Glomerular visceral epithelial cell (primary cell): ENCODE measurements at regions not wholly inside any gene's neighbourhood (a gene's known extent, or its start where the extent isn't known, plus 50 kb on each side); places are given as distances from the start of the nearest gene placed in this dataset.
A peak's percentile ranks its signal among the peaks of the same experiment; 100 is the strongest.
"Not testable (repeated sequence)": the region's sequence is repeated elsewhere in the genome, so short reads cannot be mapped to it uniquely, and the experiment has no call there.

Experiments used
- DNase-seq: peaks from one replicate; pipeline ENCODE4 v3.0.0-alpha.2; 2016; ENCODE audit errors: extremely low spot score

DNA sequence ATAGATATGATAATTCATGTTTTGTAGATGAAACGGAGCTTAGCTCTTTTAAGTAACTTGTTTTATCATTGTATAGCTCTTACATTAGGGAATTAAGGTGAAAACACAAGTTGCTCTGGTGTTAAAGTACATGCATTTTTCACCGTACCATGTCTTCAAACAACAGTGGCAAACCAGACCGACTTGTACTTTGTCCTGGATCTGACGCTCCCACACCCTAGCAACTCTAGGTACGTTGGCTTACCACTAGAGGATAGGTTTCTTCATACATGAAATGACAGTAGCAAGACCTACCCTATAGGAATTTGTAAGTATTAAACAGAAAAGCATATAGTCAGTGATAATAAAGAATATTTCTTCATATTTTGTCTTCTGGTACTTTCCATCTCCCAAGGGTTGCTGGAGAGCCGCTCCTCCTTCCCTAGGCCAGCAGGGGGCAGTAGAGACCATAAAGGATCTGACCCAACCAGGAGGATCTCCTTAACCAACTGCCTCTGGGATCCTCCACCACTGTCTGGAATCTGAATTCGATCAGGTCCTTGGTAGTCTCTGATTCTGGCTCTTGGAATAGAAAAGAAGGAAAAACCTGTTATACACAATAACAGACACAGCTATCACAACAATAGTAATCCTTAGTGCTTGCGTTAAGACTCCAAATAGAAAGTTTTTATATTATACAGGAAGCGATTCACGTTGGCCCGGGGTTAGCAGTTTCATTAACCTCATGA, 136.7 kb downstream of the CAVIN4 start:
- DNase-seq = peak; percentile 40

DNA sequence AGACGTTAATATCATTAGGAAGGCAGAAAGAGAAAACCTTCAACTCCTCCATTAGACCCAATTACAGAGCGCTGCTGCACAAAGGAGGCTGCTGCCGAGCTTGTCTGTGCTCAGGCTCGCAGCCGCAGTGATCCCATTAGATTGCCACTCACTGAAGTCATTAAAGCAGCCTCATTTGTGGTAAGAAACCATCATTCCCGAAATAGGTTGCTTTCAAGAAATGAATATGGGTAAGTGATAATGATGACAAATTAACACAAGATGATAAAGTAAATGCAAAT, 137.2 kb downstream of the CAVIN4 start:
- no peak for DNase-seq

DNA sequence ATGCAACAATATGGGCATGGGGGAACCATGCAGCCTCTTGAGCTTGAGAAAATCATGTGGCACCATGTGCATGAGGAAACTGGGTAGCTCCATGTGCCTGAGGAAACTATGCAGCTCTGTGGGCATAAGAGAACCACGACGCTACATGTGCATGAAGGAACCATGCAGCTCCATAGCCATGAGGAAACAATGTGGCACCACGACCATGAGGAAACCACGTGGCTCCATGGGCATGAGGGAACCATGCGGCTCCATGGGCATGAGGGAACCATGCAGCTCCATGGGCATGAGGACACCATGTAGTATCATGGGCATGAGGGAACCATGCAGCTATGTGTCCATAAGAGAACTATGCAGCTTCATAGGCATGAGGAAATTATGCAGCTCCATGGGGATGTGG, 140.8 kb downstream of the CAVIN4 start:
- no peak for DNase-seq

DNA sequence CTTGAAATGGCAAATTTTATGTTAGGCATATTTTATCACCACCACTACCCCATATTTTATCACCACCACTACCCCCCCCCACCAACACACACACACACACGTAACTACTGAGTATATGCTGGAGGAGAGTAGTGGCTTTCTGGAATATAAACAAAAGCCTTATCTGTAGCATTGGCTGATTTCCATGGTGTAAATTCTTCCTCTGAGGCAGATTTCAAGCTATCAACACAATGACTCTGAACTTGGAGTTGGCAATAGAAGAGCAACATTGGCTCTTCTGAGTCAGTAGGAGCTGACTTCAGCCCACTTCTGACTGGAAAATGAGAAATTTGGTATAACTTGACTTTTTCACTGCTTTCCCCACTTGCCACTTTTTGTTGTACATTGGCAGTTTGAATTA, 143.0 kb downstream of the CAVIN4 start:
- DNase-seq = no peak

DNA sequence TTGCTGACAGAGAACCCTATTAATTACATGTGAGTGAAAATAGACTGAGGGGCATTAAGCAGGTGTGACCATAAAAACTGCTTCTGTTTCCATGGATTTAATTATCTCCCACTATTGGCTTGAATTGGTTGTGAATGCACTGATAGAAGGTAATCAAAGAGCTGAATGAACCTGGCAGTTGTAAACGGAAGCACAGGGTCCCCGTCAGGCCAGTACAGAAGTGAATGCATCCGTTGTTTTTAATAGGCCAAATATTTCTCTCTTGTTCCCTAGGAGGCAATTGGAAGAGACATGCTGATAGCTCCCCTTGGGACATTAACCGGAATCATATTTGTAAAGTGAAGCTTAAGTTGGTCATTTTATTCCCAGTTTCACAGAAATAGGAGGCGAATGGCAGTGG, 147.0 kb downstream of the CAVIN4 start:
- no peak for DNase-seq

DNA sequence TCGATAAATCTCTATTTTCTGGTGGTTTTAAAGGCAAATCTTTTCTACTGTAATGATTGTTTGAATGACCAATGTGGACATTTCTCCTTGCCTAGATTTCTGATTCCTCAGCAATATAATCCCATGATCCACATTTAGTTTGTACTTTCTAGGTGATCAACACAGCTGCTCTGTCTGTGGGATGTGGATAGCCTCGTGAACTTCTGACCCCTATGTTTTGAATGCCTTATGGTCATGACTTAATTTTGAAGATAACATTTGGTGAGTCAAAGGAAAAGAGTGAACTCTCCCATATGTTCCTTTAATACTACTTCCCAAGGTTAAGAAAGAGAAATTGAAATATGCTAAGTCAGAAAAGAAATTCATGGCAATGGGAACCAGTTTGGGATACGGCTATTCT, 147.5 kb downstream of the CAVIN4 start:
- no peak for DNase-seq

DNA sequence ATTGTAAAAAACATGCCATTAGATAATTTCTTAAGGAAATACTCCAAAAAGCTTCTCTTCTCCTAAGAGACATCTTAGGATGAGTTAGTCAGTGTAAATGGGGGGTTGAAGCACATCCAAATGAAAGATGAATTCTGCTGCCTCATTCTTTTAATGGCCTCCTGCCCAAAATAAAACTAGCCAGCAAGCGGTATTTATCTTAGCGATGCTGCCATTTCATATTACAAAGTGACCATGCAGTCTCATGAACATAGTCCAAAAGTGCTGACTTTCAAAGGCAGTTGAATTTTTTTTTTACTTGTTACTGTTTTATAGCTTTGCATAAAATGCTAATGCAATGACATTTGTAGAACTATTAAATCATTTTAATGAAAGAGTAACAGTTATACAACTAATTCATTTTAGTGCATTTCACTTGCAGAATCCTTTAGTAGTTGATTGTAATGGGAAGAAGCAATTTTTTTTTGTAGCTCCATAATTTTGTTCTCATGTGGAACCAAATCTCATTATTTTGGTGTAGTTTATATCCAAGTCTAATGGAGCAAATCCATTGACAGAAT, 151.5 kb downstream of the CAVIN4 start:
- DNase-seq = no peak

DNA sequence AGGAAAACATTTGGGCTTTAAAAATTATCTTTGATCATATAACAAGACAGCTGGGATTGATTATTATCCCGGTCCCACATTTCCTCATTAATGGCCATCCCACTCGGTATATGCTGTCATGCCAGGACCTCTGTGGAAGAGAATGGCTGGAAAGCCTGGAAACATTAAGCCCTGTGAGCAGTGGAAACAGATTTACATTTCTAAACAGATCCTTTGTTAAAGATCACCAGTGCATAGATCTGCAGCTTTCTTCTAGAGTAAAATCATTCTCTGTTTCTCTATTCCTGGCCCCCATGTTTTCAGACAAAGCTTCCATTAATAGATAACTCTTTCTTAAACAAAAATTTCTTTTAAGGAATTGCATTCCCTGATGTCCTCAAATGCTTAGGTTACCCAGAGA, 152.2 kb downstream of the CAVIN4 start:
- DNase-seq = no peak

DNA sequence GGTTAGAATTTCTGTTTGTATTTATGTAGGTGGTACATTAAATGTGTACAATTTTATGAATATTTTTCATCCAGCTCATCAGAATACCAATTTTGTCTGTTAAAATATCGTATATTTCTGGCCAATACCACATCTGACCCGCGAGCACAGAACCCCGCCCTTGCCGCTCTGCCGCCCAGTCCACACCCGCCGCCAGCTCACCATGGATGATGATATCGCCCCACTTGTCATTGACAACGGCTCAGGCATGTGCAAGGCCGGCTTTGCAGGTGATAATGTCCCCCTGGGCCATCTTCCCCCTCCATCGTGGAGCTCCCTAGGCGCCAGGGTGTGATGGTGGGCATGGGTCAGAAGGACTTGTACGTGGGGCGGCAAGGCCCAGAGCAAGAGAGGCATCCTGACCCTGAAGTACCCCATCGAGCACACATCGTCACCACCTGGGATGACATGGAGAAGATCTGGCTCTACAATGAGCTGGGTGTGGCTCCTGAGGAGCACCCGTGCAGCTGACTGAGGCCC, 153.2 kb downstream of the CAVIN4 start:
- no peak for DNase-seq

DNA sequence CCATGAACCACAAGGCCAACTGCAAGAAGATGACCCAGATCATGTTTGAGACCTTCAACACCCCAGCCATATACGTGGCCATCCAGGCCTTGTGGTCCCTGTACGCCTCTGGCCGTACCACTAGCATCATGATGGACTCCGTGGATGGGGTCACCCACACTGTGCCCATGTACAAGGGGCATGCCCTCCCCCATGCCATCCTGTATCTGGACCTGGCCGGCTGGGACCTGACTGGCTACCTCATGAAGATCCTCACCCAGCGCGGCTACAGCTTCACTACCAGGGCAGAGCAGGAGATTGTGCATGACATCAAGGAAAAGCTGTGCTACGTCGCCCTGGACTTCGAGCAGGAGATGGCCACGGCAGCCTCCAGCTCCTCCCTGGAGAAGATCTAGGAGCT, 153.7 kb downstream of the CAVIN4 start:
- DNase-seq = no peak

DNA sequence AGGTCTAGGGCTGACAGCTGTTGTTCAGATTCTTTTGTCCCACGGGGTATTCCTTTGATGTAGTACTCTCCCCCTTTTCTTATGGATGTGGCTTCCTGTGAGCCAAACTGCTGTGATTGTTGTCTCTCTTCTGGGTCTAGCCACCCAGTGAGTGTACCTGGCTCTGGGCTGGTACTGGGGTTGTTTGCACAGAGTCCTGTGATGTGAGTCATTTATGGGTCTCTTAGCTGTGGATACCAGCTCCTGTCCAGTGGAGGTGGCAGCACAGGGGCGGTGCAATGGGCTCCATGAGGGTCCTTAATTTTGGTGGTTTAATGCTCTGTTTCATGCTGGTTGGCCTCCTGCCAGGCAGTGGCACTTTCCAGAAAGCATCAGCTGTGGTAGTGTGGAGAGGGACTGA, 161.3 kb downstream of the CAVIN4 start:
- no peak for DNase-seq

DNA sequence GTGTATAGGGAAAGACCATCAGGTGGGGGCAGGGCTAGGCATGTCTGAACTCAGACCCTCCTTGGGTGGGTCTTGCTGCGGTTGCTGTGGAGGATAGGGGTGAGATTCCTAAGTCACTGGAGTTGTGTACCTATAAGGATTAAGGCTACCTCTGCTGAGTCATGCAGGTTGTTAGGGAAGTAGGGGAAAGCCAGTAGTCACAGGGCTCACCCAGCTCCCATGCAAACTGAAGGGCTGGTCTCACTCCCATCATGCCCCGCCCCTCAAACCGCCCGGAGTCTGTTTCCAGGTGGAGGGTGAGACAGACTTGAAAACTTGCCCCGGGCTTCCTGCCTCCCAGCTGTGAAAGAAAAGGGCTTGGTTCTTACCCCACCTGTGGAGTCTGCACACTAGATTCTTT, 161.8 kb downstream of the CAVIN4 start:
- DNase-seq = no peak

DNA sequence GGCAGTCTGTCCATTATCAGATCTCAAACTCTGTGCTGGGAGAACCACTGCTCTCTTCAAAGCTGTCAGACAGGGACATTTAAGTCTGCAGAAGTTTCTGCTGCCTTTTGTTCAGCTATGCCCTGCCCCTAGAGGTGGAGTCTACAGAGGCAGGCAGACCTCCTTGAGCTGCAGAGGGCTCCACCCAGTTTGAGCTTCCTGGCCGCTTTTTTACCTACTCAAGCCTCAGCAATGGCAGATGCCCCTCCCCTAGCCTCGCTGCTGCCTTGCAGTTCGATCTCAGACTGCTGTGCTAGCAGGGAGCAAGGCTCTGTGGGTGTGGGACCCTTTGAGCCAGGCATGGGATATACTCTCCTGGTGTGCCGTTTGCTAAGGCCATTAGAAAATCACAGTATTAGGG, 171.1 kb downstream of the CAVIN4 start:
- DNase-seq = not testable (repeated sequence)

DNA sequence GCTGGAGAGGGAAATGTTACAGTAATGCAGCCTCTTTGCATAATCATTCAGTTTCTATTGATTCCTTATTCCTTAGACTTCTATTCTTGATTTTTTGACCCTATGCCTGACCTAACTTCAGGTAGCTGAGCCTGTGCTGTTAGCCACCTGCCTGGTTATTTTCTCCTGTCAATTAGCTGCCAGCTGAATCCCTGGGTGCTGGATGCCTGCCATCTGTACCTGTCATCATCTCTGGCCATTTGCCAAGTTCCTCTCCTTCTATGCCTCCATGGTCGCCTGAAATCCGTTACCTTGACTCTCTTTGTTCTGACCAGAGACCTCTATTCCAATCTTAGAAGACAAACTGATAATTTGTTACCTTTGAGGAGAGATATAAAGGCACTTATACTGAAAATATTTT, 178.3 kb downstream of the CAVIN4 start:
- no peak for DNase-seq

DNA sequence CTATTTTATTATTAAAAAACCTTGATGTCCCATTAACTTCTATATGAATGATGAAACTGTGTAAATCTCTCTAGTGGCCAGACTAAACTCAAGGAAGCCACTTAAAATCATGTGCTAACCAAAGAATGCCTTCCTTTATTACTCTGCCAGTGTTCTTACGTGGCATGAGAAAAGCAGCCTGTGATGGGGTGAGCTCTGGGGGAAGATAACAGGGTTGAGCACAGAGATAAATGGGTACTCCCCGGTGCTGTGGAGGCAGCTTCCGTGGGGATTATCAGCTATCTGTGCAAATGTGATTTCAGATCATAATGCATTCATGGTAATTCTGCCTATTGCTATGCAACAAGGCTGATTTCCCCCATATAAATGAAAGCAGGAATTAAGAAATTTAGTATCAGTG, 181.3 kb downstream of the CAVIN4 start:
- no peak for DNase-seq

DNA sequence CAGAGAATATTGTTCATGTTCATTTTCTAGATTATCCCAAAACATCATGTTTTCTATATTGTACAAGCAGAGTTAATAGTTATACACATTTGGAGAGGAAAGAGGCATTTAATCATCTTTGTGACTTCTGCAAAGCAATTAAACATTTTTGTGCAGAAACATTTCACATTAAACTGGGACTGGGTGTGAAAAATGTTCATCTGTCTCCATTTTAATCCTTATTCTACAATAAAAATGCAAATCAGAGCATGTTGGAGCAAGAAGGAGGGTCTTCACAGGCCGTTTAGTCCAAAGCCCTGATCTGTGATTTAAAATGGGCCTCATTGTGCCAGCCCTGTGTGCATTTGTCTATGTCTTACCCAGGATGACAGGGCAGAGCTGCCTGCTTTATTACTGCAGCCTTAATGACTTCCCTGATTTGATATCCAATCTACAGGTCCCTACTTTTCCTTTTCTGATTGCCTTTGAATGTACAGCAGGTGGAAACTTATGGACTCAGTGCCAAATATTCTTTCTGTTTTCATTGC, 183.5 kb downstream of the CAVIN4 start:
- no peak for DNase-seq

DNA sequence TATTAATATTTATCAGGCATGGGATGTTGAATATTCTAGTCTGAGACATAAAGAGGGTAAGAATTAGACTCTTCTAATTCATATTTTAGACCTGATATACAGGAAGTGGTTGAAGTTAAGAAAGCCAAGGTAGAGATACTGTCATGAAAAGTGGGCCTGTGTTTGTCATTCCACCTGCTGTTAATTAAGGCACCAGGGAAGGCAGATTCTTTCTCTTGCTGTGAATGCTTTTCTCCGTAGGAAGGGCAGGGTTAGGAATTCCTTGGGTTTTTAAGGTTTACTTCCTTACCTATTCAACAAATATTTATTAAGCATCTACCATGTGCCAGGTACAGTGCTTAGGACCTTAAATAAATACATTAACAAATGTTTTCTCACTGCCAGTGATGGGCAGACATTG, 196.4 kb downstream of the CAVIN4 start:
- no peak for DNase-seq

DNA sequence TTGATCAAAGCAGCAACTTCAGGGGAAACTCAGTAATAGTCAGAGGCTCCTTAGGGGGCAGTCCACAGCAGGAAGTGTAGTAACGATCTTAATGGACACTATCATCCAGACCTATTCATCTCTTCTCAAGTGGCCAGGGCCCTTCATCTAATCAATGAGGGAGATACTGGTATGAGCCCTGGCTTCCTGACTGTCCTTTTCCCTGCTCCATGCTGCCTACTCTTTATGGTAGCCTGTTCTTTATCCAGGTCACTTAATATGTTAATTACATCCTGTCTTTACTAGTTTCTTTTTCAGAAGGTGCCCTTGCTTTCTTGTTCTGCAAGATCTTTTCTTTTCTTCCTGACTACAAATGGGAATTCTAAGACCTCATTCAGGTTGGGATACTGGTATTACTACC, 197.1 kb downstream of the CAVIN4 start:
- DNase-seq = no peak

DNA sequence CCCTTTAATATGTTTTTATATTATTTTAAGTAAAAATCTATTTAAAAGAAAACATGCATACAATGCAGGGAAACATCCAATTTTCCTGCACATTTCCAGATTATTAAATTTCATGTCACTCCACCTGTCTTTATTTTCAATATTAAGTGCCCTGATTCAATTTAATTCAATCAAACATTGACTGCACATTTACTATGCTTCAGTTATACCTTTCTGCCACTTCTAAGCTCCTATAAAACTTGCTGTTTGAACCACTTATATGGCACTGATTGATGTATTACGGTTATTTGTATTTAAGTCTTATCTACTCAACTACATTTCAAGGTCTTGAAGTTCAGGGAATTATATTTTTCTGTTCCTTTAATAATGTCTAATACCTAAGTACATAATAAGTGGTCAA, 198.0 kb downstream of the CAVIN4 start:
- DNase-seq = no peak

DNA sequence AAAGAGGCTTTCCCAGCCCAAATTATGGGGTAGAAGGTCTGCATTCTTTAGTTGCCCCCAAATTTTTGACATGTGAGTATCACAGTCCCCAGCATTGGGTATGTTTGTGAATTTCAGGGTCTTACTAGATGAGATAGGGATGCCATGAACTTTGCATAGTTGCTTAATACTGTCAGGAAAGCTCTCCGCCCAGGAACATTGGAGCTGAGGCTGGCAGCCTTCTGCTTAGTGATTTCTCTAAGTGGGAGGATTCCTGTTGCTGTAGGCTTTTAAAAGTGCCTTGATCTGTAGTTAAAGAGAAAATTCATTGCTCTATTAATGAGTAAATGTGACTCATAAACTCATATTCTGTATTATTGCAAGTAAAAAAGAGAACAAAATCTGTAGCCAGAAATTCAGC, 206.9 kb downstream of the CAVIN4 start:
- no peak for DNase-seq

DNA sequence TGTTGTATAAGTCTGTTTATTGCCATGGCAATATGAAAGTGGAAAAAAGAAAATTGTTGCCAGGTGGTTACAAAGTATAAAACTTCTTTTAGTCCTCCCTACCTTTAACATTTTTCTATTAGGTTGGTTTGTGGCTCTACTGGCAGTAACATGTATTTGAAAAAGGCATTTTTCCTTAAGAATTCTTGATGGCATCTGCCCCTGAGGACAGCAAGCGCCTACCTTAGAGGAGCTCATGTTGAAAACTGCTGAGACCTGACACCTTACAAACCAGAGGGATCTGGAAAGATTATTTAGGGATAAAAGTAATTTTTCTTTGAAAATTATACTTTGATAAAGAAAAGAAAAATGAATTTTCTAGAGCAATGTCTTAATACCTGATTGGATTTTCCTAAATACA, 208.1 kb downstream of the CAVIN4 start:
- no peak for DNase-seq

DNA sequence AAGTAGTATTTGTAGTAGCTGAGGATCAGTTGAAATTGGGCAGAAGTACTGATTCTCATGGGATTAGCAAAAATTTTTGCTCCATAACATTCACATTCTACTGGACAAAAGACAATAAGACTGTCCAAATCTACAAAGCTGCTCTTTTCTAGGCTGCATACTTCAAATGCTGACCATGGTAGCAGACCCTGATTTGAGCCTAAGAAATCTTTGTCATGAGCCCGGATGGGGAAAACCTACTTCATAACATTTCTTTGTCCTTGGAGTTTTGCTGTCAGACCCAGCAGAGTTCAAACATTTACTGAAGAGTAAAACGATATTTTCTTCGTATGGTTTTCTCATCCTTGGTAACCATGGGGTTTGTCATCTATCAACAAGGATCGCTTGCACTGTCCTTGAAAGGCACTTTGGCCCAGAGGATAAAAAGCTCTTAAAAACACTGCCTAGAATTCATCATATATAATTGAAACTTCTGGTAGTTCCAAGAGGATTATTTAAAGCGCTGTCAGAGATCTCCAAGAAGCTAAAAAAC, 216.9 kb downstream of the CAVIN4 start:
- no peak for DNase-seq

DNA sequence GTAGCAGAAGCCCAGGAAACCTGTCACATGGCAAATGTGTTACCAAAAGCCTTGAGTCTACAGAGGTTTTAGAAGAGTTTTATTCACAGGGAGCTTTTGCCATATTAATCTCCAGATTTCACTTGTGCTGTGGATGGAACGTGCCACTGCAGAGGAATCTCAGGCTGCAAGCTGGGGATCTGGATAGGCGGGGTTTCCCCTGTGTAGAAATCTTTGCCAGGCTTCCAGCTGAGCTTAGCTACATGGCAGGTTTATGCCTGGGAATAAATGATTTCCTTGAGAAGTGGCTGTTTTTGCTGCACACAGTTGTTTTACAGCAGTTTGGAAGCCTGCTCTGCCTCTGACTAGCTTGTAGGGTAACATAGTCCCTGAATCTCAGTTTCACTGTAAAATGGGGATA, 224.6 kb upstream of the PLPPR1 start:
- no peak for DNase-seq

DNA sequence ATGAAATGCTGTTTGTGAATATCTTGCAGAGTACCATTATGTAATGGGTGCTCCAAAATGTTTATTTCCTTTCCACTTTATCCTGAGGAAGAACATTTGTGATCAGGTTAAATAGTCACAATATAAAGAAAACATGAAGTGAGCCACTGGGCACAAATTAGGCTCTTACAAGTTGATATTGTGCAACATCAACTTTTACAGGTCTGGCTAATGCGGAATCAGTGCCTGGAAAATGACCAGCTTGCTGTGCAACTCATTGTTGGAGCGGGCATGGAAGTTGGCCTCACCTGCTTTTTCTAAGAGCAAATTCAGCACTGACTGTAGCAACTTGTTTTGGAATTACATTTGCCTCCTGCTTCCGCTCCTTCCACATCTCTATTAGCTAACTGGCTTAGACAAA, 216.9 kb upstream of the PLPPR1 start:
- no peak for DNase-seq
